ENCODE measurements at regions not wholly inside any gene's neighbourhood (a gene's known extent, or its start where the extent isn't known, plus 50 kb on each side); places are given as distances from the start of the nearest gene placed in this dataset.

GRCh38 chr11:121829159-121829643 is 286.8 kb downstream of the BLID start:
- Mint-ChIP-seq H3K36me3 (ENCODE audit: insufficient read depth) (no peaks in the 10 kb centered on the region), H3K4me3 (ENCODE audit: low read depth) (no peak overlapping the region), H3K4me1 (ENCODE audit: low read depth) (no peaks in the 10 kb centered on the region), H3K9me3 (ENCODE audit: low read depth) (peaks cover 18% of the 10 kb centered on the region), H3K27ac (no peak overlapping the region), H3K27me3 (no peaks in the 10 kb centered on the region)
- no peak for DNase-seq (ENCODE audit: low spot score, unreplicated experiment)
- TF ChIP-seq CTCF (IDR thresholded peaks at IDR 0.05; ENCODE audit: unreplicated experiment) = no peak

- no peaks in the 10 kb centered on the region for H3K4me1 Mint-ChIP-seq (ENCODE audit: low read depth)
- H3K9me3 Mint-ChIP-seq (ENCODE audit: low read depth) = peaks cover 27% of the 10 kb centered on the region
- H3K27ac Mint-ChIP-seq = no peak overlapping the region
- no peak for TF ChIP-seq CTCF (IDR thresholded peaks at IDR 0.05; ENCODE audit: unreplicated experiment)
- H3K27me3 Mint-ChIP-seq = no peaks in the 10 kb centered on the region
- no peak overlapping the region for H3K4me3 Mint-ChIP-seq (ENCODE audit: low read depth)
- DNase-seq (ENCODE audit: low spot score, unreplicated experiment) = no peak
- H3K36me3 Mint-ChIP-seq (ENCODE audit: insufficient read depth) = peaks cover 3% of the 10 kb centered on the region
Measured at GRCh38 chr11:121814962-121815361, 301.1 kb downstream of the BLID start.

- DNase-seq (ENCODE audit: low spot score, unreplicated experiment) = no peak
- H3K36me3 Mint-ChIP-seq (ENCODE audit: insufficient read depth) = peaks cover 3% of the 10 kb centered on the region
Measured at GRCh38 chr11:121814296-121814695, 301.7 kb downstream of the BLID start.

GRCh38 chr11:121810291-121810690 is 305.7 kb downstream of the BLID start:
- H3K27ac Mint-ChIP-seq = no peak overlapping the region

More at GRCh38 chr11:121814296-121814695, 301.7 kb downstream of the BLID start:
- Mint-ChIP-seq H3K27me3 (no peaks in the 10 kb centered on the region), H3K4me1 (ENCODE audit: low read depth) (no peaks in the 10 kb centered on the region), H3K9me3 (ENCODE audit: low read depth) (peaks cover 27% of the 10 kb centered on the region), H3K27ac (no peak overlapping the region), H3K4me3 (ENCODE audit: low read depth) (no peak overlapping the region)
- TF ChIP-seq CTCF (IDR thresholded peaks at IDR 0.05; ENCODE audit: unreplicated experiment) = no peak

GRCh38 chr11:121808096-121808495 is 307.9 kb downstream of the BLID start:
- no peak overlapping the region for H3K4me3 Mint-ChIP-seq (ENCODE audit: low read depth)
- peaks cover 15% of the 10 kb centered on the region for H3K9me3 Mint-ChIP-seq (ENCODE audit: low read depth)
- H3K4me1 Mint-ChIP-seq (ENCODE audit: low read depth) = peaks cover 5% of the 10 kb centered on the region
- no peak for TF ChIP-seq CTCF (IDR thresholded peaks at IDR 0.05; ENCODE audit: unreplicated experiment)
- DNase-seq (ENCODE audit: low spot score, unreplicated experiment) = no peak
- H3K36me3 Mint-ChIP-seq (ENCODE audit: insufficient read depth) = peaks cover 3% of the 10 kb centered on the region
- no peaks in the 10 kb centered on the region for H3K27me3 Mint-ChIP-seq
- no peak overlapping the region for H3K27ac Mint-ChIP-seq

More at GRCh38 chr11:121810291-121810690, 305.7 kb downstream of the BLID start:
- peaks cover 3% of the 10 kb centered on the region for H3K36me3 Mint-ChIP-seq (ENCODE audit: insufficient read depth)
- no peak overlapping the region for H3K4me3 Mint-ChIP-seq (ENCODE audit: low read depth)
- no peak for TF ChIP-seq CTCF (IDR thresholded peaks at IDR 0.05; ENCODE audit: unreplicated experiment)
- H3K27me3 Mint-ChIP-seq = no peaks in the 10 kb centered on the region
- DNase-seq (ENCODE audit: low spot score, unreplicated experiment) = no peak
- H3K9me3 Mint-ChIP-seq (ENCODE audit: low read depth) = peaks cover 17% of the 10 kb centered on the region
- H3K4me1 Mint-ChIP-seq (ENCODE audit: low read depth) = peaks cover 5% of the 10 kb centered on the region

All from progenitor cell of endocrine pancreas (in vitro differentiated cells).